ENCODE measurements at regions not wholly inside any gene's neighbourhood (a gene's known extent, or its start where the extent isn't known, plus 50 kb on each side); places are given as distances from the start of the nearest gene placed in this dataset.

DNA sequence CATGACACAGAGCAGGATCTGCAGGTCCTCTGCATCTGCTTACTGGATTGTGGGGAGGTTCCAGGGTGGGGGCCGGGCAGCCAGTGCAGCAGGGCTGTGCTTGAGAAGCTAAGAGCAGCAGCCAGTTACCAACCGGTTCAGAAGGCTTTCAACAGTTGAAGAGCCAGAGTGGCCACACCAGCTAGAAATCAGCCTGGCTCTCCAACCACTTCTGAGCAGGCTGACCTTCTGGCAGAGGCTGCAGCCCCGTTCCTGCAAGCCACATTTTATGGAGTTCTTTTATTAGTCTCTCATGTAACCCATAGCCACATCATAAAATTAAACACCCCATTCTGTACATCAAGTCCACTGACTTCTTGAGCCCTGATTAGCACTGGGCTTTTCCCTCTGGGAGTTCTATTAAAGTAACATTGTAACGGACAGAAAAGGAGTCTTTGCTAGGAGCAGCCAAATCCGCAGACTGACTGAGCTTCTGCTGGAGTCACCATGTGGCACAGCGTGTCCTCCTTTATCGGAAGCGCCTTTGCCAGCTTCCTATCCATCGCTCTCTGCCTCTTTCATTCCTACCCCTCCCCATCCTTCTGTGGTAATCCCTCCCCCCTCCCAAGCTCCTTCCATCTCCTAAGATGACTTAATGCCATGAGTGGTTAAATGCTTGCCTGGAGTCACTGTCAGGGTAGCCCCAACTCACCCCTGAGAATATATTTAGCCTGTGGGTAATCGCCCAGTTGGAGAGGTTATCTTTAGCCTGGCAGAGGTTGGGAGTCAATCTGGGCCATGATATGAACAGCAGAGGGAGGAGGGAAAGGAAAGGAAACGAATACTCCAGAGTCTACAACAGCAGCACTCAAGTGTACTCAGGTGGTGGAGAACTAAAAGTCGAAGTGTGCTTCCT, 138.5 kb upstream of the HES1 start:
- DNase-seq = no peak

DNA sequence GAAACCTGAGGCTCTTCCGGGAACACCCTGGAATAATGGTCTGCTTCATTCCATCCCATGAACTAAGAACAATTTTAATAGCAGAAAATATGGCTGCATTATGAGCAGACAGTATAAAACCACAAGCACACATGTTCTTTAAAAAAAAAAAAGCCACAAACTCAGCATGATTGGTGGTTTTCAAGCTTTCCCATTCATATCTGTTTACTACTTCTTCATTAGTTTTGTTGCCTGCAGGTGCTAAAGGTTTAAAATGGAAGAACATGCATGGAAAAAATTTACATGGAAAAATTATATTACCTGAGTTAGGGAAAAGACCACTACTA, 137.9 kb upstream of the HES1 start:
- DNase-seq = no peak

DNA sequence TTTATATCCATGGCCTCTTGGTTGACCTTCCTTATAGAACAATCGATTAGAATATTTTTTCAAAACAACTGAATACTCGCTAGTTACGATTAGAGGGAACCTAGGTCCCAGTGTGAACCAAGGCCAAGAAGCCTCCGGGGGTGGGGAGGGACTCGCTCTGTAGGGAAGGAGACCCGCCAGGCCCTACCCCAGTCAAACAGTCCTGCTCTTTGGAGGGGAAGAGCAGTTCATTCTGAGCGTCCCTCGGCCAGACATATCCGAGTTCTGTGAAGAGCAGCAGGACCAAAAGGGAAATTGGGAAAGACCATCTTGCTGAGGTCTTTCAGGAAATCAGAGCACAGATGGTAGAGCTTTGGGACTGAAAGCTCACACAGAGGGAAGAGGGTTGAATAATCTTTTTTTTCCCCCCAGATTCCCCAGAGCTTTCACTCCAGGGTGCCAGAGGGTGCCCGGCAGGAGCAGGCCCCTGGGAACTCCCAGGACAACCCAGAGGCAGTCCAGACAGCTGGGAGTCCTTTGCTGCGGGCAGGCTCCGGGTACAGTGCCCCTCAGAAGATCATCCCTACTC, 137.2 kb upstream of the HES1 start:
- no peak for DNase-seq

DNA sequence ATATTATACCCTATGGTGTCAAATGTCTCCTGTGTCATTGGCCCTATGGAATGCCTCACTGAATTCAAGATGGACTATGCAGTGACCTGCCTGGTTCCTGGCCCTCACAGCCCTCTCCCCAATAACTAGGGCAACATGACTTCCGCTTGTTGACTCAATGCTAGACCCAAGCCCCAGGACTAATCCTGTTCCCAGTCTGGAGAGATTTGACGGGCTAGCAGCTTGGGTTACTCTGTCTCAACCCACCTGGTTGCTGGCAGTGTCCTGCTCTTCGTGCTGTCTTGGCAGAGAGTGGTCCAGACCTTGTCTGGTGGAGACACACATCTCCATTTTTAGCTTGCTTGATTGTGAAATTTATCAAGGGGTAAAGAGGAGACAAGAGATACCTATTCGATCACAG, 135.8 kb upstream of the HES1 start:
- DNase-seq = no peak

DNA sequence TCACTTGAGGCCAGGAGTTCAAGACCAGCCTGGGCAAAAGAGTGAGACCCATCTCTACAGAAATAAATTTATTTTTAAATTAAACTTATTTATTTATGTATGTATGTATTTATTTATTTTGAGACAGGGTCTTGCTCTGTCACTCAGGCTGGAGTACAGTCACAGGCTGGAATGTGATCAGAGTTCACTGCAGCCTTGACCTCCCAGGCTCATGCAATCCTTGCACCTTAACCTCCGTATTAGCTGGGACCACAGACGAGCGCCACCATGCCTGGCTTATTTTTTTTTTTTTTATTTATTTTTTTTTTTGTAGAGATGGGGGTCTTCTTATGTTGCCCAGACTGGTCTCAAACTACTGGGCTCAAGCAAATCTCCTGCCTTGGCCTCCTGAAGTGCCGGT, 135.2 kb upstream of the HES1 start:
- no peak for DNase-seq

DNA sequence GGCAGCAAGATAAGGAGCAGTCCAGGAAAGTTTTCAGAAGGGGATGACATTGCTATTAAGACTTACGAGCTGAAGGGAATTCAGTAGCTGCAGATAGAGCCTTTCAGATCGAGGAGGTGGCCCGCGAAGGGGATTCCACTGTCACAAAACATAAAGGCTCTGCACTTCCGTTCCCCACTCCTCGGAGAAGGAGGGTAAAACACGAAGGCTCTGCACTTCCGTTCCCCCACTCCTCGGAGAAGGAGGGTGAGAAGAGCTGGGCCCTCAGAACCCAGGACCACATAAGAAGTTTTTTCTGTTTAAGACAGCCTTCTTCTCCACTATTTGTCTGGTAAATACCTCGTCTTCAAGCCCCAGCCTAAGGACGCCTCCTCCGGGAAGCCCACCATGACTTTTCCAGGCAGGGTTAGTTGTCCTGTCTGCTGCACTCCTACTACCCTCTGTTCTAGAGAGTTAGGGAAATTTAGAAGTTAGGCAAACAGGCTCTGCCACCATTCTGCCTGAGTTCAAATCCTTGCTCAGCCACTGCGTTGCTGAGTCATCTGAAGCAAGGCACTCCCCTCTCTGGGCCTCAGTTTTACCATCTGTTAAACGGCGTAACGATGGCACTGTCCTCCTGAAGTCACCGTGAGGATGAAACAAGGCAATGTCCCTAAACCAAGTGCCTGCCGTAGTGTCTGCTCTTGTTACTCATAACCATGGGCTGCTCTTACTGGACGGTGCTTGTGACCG, 134.1 kb upstream of the HES1 start:
- DNase-seq = no peak

DNA sequence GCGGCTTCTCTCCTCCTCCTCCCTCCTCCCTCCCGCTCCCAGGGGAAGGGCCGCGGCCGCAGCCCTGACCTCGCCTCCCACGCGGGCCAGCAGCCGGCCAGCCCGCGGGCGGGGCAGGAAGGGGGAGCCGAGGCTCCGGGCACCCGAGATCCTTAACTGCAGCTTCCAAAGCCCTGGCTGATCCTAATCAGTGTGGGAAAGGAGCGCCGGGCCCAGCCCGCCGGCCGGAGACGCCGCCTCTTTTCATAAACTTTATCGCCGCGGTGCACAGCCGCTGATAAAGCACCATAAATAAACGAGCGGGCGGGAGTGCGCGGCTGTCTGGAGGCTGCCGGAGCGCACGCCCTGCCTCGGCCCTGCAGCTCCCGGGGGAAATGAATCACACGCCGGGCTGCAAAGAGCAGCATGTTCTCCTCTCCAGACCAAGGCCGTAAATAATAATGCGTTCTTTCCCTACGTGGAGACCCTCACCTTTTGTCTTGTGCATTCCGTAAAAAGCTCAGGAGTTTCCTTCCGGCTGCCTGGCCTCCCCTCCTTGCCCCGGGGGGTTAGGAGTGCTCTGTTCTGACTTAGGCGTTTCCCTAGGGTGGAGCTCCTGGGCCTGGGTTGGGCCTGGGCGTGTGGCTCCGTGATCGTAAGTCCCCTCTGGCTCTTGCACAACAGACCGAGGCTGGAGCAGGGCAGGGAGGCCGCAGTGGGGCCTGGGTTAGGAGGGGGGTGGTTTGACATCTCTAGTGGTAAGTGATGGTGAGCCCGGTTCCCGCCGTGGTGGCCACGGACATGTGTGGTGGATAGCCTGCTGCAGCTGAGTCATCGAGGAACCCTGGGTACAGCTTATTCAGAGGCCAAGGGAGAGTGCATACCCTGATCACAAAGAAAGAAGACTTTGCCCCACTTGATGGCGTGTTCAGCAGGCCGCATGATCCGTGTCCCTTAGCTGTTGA, 132.6 kb upstream of the HES1 start:
- DNase-seq = no peak

DNA sequence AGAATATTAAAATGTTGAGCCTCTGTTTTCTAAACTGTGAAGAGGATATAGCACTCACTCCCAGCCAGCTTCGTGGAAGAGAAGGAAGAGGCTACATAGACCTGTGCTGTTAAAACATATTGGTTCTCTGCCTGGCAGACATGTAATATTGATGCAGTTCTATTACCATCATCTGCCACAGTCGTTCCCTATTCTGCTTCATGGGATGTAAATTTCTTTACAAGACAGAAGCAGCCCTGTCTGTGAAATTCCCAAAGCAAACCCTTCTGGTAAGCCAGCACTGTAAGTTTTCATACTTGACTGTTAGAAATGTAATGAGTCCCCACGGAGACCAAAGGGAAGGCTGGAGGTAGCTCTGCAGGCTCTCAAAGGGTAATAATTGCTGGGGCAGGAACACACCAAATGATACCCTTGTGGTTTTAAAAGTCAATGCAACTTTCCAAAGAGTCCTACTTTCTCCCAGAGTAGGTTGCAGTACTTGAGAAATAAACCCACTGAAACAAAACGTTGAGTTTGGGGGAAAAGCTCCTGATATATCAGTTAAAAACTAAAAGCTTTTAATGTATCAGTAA, 129.9 kb upstream of the HES1 start:
- DNase-seq = no peak

DNA sequence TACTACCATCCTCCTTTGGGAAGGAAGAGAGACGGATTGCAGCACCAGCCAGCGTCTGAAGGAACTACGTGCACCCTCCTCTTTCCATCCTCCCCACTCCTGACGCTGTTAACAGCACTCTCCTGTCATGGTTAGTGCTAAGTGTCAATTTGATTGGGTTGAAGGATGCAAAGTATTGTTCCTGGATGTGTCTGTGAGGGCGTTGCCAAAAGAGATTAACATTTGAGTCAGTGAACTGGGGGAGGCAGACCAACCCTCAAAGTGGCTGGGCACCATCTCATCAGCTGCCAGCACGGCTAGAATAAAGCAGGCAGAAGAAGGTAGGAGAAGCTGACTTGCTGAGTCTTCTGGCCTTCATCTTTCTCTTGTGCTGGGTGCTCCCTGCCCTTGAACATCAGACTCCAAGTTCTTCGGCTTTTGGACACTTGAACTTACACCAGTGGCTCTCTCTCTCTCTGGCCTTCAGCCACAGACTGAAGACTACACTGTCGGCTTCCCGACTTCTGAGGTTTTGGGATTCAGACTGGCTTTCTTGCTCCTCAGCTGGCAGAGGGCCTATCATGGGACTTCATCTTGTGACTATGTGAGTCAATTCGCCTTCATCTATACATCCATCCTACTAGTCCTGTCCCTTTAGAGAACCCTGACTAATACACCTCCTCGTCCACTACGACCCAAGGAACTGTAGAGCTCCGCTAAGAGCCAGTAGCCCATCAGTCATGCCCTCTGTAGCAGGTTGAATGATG, 128.2 kb upstream of the HES1 start:
- DNase-seq = no peak

DNA sequence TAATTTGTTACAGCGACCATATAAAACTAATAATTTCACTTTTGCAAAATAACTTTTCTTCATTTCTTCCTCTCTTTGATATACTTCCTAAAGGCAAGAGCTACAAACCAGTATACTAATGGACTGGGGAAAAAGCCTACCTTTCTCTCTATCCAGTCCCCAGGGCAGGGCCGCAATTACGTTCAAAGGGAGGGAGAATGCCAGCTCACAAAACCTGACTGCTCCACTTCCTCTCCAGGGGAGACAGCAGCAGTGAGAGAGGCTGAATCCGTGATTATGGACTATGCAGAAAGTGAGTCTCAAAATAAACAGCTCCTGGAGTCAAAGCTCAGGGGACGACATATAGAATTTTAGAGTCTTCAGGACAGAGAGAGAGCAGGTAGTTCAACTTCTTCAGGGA, 126.9 kb upstream of the HES1 start:
- DNase-seq = no peak

DNA sequence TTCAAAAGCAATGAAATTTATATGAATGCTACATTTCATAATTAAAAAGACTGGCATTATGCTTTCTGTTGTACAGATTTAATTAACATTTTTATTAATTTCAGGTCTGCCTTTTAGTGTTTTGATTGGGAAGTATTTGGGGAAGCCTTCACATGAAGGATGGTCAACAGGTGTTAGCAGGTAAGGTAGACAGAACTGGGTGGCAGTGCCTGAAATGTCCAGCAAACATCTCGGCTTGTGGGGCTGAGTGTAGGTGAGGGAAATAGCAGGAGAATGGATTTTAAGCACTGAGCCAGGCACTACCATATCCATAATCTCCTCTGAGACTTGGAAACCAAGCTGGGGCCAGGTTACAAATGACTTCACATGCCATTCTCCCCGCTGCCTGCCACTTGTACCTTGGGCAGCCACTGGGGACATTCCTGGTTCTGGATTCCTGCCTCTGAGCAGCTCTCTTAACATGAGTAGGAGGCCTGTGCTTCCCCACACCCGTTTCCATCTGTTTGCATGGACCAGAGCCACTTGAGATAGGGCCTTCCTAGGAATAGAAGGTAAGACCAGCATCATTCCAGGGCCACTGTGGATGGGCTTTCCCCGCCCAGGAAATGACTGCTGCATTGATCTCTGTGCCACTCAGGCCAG, 125.9 kb upstream of the HES1 start:
- no peak for DNase-seq

DNA sequence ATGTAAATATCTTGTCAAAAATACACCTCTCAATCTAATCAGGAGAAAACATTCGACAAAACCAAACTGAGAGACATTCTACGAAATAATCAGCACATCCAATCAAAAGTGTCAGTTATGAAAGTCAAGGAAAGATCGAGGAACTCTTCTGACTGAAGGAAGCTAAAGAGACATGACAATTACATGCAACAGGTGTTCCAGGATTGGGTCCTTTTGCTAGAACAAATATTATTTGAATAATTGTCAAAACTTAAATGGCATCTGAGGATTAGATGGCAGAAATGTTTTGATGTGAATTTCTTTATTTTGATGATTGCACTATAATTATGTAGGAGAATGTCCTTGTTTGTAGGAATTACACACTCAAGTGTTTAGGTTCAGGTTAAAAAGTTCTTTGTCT, 124.1 kb upstream of the HES1 start:
- DNase-seq = no peak

DNA sequence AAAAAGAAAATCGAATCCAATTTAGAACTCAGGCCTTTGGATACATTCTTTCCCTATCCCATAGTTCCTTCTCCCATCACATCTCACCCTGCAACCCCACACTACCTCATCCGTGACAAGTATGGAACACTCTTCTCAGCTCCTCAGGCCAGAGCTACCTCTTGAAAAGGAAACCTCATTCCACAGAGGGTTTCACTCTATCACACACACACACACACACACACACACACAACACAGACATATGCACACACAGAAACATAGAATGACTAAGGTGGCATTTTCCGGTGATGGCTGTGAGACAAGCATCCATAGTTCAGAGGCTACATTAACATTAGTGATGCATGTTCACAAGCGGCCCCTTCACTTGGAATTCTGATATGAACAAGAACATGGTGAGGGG, 122.0 kb upstream of the HES1 start:
- no peak for DNase-seq

DNA sequence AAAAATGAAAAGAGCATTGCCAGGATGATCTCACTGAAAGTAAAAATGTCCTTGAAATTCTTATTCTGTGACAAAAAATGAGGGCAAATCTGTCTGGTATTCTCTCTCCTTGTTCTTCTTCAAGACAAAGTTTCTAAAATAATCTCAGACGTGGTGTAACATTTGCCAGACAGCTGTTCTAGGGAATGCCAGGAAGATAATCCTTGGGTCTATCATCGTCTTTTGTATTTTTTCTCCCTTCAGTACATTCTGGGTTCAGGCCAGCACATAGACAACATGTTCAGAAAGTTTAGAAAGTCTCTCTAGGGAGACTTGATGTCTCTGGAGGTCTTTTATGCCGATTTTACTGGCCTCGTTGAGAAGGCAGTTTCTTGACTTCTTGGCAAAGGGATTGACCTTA, 121.2 kb upstream of the HES1 start:
- DNase-seq = no peak

DNA sequence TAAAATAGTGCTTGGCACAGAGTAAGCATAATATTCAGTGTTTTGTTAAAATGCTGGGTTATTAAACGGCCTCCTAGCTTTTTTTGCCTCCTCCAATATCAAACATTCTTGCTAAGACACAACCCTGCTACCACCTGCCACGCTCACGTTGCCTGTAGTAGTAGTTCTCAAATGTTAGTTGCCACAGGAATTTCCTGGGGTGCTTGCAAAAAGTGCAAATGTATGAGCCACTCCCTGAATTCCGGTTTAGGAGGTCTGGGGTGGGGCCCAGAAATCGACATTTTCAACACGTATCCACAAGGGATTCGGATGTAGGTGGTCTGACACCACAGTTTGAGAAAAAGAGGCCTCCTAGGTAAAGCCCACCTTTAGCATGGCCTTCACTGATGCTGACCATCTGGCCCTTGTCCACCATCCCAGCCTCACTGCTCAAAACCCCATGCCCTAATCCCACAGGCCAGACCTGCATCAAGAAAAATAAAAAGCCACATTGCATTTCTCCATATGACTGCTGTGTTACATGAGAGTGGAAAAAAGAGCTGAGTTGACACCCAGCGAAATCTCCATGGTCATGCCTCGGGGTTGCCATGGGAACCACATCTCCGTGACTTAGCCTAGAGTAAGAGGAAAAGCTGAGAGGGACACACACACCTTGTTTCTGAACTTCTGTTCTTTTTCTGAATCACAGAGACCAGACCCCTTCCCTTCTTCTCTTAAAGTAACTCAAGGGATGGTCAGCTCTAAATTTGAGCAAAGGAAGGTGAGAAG, 116.4 kb upstream of the HES1 start:
- DNase-seq = no peak

DNA sequence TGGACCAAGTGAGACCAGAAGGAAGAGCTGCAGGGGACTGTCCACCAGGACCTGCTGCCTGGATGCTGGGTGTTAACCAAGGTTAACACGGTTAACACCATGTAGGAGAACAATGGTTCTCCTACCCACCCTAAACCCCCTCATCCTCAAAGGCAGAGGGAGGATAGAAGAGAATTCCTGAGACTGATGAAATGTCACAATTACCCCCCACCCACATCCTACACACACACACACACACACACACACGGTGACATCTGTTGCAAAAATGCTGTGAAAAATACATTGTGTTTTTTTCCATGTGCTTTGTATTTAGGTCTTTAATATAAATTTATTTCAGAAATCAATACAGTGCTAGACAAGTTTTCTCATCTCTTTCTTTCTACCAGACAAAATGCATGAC, 113.9 kb upstream of the HES1 start:
- DNase-seq = no peak

DNA sequence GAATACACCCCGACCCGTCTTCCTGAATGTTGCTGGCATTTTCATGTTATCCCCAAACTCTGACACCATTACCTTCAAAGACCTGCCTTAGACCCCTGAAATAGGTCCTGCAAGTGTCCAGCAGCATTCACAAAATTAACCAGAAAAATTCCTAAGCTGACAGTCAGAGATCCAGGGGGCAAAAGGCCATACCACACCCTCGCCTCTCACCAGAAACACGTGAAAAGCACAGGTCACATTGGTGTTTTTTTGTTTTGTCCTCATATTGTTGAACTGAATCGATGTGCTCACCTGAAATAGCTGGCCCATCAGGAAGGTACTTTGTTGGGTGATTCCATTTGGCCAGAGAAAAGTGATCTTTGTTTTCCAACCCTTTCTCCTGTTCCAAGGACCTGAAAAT, 113.1 kb upstream of the HES1 start:
- no peak for DNase-seq

DNA sequence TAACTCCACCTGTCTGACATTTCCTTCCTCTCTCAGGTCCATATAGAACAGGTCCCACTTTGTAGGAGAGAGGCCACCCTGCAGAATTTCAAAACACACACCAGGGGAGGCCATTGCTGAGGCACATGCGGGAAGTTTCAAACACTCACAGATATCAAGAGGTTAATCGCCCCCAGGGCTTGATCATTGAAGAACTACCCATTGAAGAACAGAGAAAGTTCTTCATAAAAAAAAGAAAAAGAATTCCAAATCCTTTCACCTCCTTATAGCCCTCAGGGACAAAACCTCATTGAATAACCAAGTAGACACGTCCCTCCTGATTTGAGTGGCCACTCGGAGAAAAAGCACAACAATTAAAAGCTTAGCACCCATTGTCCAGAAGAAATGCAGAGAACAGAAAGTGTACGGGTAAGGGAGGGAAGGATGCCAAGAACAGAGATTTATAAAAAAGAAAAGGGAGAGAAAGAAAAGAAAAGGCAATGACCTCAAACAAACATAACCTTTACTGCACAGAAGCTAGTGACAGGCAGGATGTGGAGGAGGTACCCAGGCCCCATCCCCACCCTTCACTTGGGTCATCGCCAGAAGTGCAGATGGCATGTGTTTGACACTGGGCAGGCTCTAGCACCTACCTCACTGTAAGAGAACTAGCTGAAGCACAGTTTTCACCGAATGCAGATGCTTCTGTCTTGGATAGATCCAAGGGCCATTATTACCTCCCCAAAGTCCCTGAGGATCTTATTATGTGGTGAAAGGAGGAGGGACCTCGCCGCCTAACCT, 112.3 kb upstream of the HES1 start:
- DNase-seq = no peak

DNA sequence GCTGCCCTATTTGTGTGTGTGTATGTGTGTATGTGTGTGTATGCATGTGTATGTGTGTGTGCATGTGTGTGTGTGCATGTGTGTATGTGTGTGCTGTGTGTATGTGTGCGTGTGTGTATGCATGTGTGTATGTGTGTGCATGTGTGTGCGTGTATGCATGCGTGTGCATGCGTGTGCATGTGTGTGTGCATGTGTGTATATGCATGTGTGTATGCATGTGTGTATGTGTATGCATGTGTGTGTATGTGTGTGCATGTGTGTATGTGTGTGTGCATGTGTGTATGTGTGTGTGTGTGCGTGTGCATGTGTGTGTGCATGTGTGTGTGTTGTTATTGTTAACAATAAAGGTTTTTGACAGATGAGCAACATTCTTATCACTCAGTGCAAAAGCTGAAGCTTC, 110.8 kb upstream of the HES1 start:
- no peak for DNase-seq

DNA sequence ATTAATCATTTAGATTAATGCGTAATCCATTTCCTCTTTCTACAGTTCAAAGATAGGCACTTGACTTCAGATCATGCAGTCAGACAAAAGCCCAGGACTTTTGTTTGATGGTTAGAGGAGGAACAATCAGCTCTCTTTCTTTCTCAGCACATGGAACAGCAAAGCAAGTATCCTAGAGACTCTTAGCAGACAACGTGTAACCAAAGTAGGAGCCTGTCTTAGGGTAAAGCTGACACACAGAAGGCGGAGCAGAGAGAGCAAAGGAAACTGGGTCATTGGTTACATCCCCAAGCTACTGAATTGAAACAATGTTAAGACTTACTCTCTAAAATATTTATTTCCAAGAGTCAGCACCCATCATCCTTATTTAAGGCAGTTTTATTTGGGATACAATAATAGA, 110.0 kb upstream of the HES1 start:
- no peak for DNase-seq
